RWPE2 (cell line): ENCODE measurements at regions not wholly inside any gene's neighbourhood (a gene's known extent, or its start where the extent isn't known, plus 50 kb on each side); places are given as distances from the start of the nearest gene placed in this dataset.

Source experiments
- ATAC-seq: fragments of 200-7000 bp; cut with Tn5 transposase; 3 replicates; pipeline ENCODE4 v1.9.1; 2021; ENCODE audit warnings: low read depth
- DNase-seq: peaks from one replicate; pipeline ENCODE4 v3.0.0-alpha.2; 2020; ENCODE audit warnings: low spot score
- H3K27ac ChIP-seq: fragments of 450-650 bp; 2 replicates; pipeline ENCODE4 v1.5.1; 2017; ENCODE audit warnings: mild to moderate bottlenecking; ENCODE audit not compliant: poor library complexity, severe bottlenecking
- H3K27me3 ChIP-seq: fragments of 250-450 bp; sonication (Bioruptor Pico); 2 replicates; pipeline ENCODE4 v1.5.1; 2021; ENCODE audit warnings: mild to moderate bottlenecking, moderate library complexity; ENCODE audit not compliant: insufficient read depth, poor library complexity, severe bottlenecking
- H3K36me3 ChIP-seq: fragments of 250-450 bp; sonication (Bioruptor Pico); 2 replicates; pipeline ENCODE4 v1.5.1; 2020; ENCODE audit warnings: low read depth, mild to moderate bottlenecking, moderate library complexity
- H3K4me1 ChIP-seq: fragments of 250-450 bp; sonication (Bioruptor Pico); 2 replicates; pipeline ENCODE4 v1.5.1; 2021; ENCODE audit warnings: mild to moderate bottlenecking, moderate library complexity; ENCODE audit not compliant: insufficient read depth, poor library complexity, severe bottlenecking
- H3K4me3 ChIP-seq: fragments of 250-450 bp; sonication (Bioruptor Pico); 2 replicates; pipeline ENCODE4 v1.5.1; 2021; ENCODE audit warnings: mild to moderate bottlenecking, moderate library complexity; ENCODE audit not compliant: severe bottlenecking
- H3K9me3 ChIP-seq: fragments of 250-450 bp; sonication (Bioruptor Pico); 2 replicates; pipeline ENCODE4 v1.5.1; 2021; ENCODE audit warnings: mild to moderate bottlenecking, moderate library complexity; ENCODE audit not compliant: severe bottlenecking
- CTCF ChIP-seq: fragments of 450-650 bp; IDR thresholded peaks from one replicate; pipeline ENCODE4 v1.5.1; 2017; ENCODE audit warnings: mild to moderate bottlenecking, moderate library complexity; ENCODE audit not compliant: poor library complexity, severe bottlenecking

- no peak for DNase-seq
- Histone ChIP-seq H3K4me3 (no peak overlapping the region), H3K9me3 (no peaks in the 10 kb centered on the region), H3K36me3 (no peaks in the 10 kb centered on the region), H3K27ac (no peak overlapping the region), H3K27me3 (peaks cover 10% of the 10 kb centered on the region), H3K4me1 (no peaks in the 10 kb centered on the region)
- ATAC-seq = no peak
- TF ChIP-seq CTCF = no peak
These were observed 260.6 kb upstream of the RPL38 start for GRCh38 chr17:73942703-73943415.

- H3K4me3 ChIP-seq = no peak overlapping the region
- H3K27me3 ChIP-seq = peaks cover 8% of the 10 kb centered on the region
- no peaks in the 10 kb centered on the region for H3K9me3 ChIP-seq
- no peaks in the 10 kb centered on the region for H3K36me3 ChIP-seq
- no peak overlapping the region for H3K27ac ChIP-seq
- no peak for TF ChIP-seq CTCF
- ATAC-seq (no peak), DNase-seq (no peak)
- H3K4me1 ChIP-seq = no peaks in the 10 kb centered on the region
These were observed 259.9 kb upstream of the RPL38 start for GRCh38 chr17:73943416-73944110.

GRCh38 chr17:73944366-73944765 lies 259.1 kb upstream of the RPL38 start:
- DNase-seq (no peak), ATAC-seq (no peak)
- H3K4me3 ChIP-seq = no peak overlapping the region
- H3K4me1 ChIP-seq = no peaks in the 10 kb centered on the region
- H3K36me3 ChIP-seq = no peaks in the 10 kb centered on the region
- TF ChIP-seq CTCF = no peak
- H3K9me3 ChIP-seq = no peaks in the 10 kb centered on the region
- peaks cover under 1% of the 10 kb centered on the region for H3K27me3 ChIP-seq
- no peak overlapping the region for H3K27ac ChIP-seq

- H3K27ac ChIP-seq = no peak overlapping the region
- no peak overlapping the region for H3K4me3 ChIP-seq
- ATAC-seq = no peak
- DNase-seq = no peak
- H3K27me3 ChIP-seq = peaks cover 12% of the 10 kb centered on the region
- no peak for TF ChIP-seq CTCF
- H3K9me3 ChIP-seq = no peaks in the 10 kb centered on the region
- no peaks in the 10 kb centered on the region for H3K36me3 ChIP-seq
- no peaks in the 10 kb centered on the region for H3K4me1 ChIP-seq
These were observed 256.1 kb upstream of the RPL38 start for GRCh38 chr17:73947281-73947965.
